AG09319 (cell line): ENCODE measurements at regions not wholly inside any gene's neighbourhood (a gene's known extent, or its start where the extent isn't known, plus 50 kb on each side); places are given as distances from the start of the nearest gene placed in this dataset.

Source experiments
- DNase-seq: peaks from one replicate; pipeline ENCODE4 v3.0.0-alpha.2; 2010; ENCODE audit warnings: low read depth; ENCODE audit errors: extremely low read depth
- TF ChIP-seq, protein P1 (sequence below): IDR thresholded peaks from 2 replicates; pipeline ENCODE4 v1.5.1; 2011; ENCODE audit warnings: low read depth, mild to moderate bottlenecking, inconsistent platforms, low read length, moderate library complexity

DNA sequence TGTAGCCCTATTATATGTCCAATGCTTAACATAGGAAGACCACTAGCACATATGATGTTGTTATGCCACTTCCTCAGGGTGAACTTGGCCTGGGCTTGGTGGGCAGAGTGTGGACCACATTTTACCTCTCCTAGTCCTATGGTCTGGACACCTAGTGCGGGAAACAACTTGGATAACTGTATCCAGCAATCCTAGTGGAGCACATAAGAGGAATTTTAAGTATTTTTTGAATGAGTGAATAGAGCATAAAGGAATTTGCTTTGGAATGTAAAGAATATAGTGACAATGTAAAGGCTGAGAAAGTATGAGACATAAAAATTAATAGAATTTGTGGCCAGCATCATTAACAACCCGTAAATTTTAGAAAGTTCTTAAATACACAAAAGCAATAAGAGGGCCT is 528.9 kb downstream of the IGSF11 start:
- TF ChIP-seq, protein P1, sequence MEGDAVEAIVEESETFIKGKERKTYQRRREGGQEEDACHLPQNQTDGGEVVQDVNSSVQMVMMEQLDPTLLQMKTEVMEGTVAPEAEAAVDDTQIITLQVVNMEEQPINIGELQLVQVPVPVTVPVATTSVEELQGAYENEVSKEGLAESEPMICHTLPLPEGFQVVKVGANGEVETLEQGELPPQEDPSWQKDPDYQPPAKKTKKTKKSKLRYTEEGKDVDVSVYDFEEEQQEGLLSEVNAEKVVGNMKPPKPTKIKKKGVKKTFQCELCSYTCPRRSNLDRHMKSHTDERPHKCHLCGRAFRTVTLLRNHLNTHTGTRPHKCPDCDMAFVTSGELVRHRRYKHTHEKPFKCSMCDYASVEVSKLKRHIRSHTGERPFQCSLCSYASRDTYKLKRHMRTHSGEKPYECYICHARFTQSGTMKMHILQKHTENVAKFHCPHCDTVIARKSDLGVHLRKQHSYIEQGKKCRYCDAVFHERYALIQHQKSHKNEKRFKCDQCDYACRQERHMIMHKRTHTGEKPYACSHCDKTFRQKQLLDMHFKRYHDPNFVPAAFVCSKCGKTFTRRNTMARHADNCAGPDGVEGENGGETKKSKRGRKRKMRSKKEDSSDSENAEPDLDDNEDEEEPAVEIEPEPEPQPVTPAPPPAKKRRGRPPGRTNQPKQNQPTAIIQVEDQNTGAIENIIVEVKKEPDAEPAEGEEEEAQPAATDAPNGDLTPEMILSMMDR: no peak
- DNase-seq: no peak

DNA sequence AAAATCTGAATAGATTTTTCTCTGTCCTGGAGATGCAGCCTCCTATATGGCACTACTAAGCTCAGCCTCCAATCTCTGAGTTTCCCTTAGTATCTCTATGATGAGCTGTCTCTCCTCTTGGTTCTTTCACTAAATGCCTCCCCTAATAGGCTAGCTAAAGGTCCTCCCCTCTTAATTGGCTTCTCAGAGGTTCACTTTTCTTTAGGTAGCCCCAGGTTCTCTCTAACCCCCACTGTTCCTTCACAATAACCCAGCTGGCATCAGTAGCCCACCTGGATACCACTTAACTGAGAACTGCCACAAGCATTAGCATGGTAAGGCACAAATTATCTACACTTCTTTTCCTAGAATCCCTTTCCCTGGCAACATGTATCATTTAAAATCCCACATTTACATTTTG is 523.2 kb downstream of the IGSF11 start:
- TF ChIP-seq, protein P1: no peak
- no peak for DNase-seq

DNA sequence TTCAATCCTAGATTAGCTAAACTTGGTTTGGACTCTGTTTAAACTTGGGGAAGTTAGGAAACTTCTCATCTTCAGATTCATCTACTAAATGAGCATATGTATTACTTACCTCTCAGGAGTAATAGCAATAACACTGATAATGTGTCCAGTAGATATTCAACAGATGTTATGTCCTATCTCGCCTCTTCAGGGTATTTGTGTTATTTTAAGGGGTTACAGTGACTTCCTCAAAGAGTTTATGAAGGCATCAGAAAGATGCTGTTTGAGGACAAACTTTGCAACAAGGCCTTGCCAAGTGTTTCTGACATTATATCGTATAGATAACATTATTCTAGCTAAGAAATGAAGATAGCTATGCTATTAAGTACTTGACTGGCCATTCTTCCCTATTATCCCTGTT is 522.3 kb downstream of the IGSF11 start:
- DNase-seq: no peak

DNA sequence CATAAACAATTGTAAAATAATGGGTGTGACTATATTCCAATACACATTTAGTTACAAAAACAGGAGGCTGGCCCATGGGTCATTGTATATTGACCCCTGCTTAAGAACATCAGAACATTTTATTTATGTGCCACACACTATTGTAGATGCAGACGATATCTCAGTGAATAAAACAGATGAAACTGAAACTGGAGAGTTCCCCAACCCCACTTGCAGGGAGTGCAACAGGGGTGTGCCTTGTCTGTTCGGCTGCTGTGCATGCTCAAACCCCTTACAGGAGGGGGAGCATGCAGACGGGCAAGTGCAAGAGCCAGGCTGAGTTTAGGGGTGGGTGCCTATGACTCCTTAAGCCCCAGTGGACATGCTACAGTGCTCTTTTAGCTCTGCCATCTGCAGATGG is 509.6 kb downstream of the IGSF11 start:
- no peak for DNase-seq
- TF ChIP-seq, protein P1: no peak

More for the DNA sequence above, 522.3 kb downstream of the IGSF11 start:
- TF ChIP-seq, protein P1: no peak

DNA sequence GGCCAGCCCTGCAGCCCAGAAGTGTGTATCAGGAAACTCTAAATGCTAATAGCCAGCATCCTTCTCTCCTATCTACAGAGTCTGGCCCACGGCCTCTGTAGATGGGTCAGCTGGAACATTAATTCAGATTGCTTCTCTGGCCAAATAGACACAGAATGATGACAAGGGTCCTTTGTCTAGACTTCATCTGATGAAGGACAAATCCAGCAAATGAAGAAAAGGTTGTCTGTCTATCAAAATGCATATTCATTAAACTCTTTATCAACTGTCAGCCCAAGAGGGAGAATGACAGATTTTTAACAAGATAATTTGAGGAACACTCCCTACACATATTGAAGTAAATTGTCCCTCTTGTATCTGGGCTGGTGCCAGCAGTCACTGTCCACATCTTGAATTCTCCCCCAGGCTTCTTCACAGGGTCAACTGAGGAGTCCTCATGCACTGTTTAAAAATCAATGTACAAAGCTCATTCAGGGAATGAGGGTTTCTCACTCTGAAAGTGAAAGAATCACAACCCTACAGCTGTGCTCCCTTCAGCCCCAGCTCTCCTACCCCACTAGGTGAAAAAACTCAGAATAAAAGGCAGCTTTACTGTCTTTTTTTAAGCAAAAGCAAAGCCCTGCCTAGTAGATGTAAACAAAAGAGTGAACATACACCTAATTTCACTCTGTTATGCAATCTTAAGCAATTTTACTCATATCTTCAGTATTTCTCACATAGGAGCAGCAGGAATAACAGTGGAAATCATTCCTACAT is 507.7 kb downstream of the IGSF11 start:
- DNase-seq: no peak
- TF ChIP-seq, protein P1: no peak

DNA sequence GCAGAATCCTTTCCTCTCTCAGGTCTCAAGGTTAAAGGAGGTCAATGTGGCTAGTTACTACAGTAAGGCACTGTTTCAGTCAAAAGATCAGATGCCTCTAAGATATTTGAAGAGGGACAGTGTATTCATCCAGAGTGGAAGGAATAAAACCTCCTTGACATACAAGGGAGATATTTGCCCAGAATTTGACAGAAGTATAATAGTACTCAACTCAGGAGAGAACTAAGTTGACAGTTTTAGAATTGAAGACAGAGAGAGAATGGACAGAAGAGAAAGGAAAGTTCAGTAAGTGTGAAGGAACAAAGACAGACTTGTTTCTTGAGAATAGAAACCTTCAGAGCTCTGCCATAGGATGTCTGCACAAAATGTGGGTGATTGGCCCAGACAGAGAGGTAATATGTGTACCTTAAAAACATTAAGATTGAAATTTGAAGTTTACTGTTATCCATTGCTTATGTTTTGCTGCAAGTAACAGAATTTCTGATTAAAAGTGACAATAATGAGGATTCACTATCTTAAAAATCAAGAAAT is 507.1 kb downstream of the IGSF11 start:
- TF ChIP-seq, protein P1: no peak
- no peak for DNase-seq

DNA sequence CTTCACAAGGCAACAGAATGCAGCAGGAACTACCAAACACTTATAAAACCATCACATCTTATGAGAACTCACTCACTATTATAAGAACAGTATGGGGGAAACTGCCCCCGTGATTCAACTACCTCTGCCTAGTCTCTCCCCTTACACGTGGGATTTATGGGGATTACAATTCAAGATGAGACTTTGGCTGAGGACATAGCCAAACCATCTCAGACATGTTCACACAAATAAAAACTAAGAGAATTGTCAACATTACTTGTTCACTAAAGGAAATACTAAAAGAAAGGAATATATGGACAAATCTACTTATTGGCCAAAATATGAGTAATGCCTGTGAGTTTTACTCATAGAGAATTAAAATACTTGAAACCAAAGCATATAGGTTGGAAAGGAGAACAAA is 505.1 kb downstream of the IGSF11 start:
- DNase-seq: no peak
- TF ChIP-seq, protein P1: no peak
